HK-2 (cell line): ENCODE measurements at regions not wholly inside any gene's neighbourhood (a gene's known extent, or its start where the extent isn't known, plus 50 kb on each side); places are given as distances from the start of the nearest gene placed in this dataset.
"Not testable (repeated sequence)": the region's sequence is repeated elsewhere in the genome, so short reads cannot be mapped to it uniquely, and the experiment has no call there.

Experiments used
- DNase-seq: peaks from one replicate; pipeline ENCODE4 v3.0.0-alpha.2; 2018; ENCODE audit not compliant: unreplicated experiment

DNA sequence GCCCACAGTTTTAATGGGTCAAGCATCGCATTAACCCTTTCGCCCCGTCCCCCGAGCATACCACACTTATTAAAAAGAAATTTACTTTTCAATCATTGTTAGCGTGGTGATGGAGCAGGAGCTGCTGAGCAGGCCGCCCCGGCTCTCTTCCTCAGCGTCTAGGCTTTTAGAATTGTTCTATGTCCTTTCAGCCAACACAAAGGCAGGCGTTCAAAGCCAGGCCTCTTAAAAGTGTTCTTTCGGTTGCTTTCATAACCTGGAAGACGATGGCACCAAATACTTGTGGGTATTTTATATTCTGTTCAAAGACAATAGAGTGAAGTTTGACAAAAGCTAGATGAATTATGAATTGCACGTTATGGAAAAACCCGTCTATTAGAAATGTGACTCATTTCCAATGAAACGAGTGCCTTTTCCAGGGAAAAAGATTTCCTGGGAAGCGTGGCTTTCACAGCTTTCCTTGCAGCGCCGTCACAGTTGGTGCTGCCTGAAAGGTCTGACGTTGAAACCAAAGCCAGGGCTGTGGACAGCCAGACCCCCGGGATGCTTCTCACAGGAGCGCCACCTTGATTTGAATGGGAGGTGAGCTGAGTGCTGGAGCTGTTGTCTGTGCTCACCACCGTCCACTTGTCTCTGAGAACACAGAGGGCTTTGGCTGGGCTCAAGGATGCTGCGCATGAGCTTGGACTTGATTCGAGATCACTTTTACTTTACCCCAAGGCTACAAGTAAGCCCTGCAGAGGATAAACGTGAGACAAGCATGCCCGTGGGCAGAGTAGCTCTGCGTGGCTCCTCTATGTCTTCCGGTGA, 78.8 kb downstream of the SOX1 start:
- DNase-seq, result no peak

- no peak for DNase-seq
Measured at GRCh38 chr13:112150352-112150751, 83.4 kb downstream of the SOX1 start.

DNA sequence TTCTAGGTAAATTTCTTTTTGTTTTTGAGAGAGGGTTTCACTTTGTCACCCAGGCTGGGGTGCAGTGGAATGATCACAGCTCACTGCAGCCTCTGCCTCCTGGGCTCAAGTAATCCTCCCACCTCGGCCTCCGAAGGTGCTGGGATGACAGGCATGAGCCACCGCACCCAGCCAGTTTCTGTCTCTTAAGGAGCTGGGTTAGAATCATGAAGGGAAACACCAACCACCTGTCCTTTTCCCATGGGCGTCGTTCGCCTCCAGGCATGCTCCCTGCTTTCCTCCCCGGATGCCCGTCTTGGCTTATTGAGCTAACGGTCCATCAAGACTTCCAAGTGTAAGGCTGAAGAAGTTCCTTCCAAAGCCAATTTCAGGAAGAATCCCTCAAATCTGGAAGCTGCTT, 85.9 kb downstream of the SOX1 start:
- no peak for DNase-seq

DNA sequence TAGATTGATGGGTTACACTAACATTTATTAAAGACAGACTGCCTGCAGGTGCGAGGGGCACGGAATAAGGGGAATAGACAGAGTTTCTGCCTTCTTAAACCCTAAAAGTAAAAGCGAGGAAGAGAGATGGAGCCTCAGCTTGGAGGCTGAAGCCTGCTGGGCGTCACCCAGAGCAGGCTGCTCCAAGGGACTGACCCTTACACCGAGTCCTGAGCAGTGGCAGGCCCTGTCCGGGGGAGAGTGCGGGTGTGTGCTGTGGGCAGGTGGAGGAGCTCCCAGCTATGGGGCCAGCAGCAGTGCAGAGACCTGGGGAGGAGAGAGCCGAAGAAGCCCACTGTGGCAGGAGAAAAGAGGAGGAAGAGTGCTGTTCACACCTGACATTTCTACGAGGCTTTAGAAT, 86.4 kb downstream of the SOX1 start:
- no peak for DNase-seq

GRCh38 chr13:112153846-112154245, 86.9 kb downstream of the SOX1 start:
- no peak for DNase-seq

- DNase-seq, result no peak
Measured at GRCh38 chr13:112154301-112155060, 87.5 kb downstream of the SOX1 start.

DNA sequence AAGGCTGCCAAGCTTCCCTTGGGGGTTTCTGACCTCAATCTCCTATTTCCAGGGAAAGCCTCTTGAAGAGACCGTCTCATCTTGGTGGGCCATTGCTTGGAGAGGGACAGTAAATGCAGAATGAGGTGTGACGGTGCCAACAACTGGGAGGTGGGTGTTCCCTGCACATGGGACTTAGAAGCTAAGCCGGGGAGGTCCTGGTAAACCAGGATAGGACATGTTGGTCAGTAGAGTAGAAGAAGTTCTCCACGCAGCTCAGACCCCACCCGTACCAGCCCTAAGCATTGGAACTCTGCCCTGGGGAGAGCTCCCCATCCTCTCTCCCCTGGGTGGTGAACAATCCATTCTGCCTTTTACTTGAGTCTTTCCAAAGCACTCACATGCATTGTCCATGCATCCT, 92.0 kb downstream of the SOX1 start:
- no peak for DNase-seq

- DNase-seq, result no peak
Measured at GRCh38 chr13:112159575-112160547, 92.9 kb downstream of the SOX1 start.

GRCh38 chr13:112160558-112160957, 93.6 kb downstream of the SOX1 start:
- no peak for DNase-seq

DNA sequence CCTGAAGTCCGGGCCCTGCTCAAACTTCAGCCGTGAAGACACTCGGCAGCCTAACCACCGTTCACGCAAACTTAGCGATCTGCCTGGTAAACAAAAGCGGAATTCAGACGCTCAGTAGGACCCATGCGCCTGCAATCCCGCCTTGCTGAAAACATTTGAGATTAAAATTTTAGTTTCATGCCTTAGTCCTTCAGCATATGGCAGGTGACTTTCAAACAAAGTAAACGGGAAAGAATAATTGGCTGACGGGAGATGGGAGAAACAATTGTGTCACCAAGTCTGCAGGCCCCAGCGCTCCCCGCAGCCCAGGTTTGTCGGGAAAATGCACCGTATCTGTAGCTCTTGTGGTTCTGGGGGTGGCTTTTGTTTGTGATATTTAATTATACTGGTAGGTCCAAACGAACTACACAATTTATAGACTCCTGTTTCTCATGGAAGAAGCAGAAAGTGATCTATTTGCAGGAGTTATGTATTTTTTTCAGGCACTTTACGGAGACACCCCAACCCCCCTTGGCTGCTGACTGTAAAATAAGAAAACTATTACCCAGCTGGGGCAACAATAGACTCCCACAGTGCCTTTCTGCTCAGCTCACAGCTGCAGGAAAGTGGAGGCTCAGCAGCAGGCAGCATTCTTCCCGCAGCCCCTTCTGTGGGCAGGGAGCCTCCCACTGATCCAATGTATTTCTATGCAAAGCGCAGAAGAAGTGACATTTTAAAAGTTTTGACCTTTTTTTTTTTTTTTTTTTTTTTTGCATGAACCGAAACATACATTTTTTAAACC, 94.8 kb downstream of the SOX1 start:
- no peak for DNase-seq

- DNase-seq, result not testable (repeated sequence)
Measured at GRCh38 chr13:112163691-112164660, 97.0 kb downstream of the SOX1 start.

- DNase-seq, result no peak
Measured at GRCh38 chr13:112165712-112166111, 98.8 kb downstream of the SOX1 start.

- no peak for DNase-seq
Measured at GRCh38 chr13:112168761-112169160, 101.8 kb downstream of the SOX1 start.

GRCh38 chr13:112169941-112170822, 103.2 kb downstream of the SOX1 start:
- DNase-seq, result no peak

DNA sequence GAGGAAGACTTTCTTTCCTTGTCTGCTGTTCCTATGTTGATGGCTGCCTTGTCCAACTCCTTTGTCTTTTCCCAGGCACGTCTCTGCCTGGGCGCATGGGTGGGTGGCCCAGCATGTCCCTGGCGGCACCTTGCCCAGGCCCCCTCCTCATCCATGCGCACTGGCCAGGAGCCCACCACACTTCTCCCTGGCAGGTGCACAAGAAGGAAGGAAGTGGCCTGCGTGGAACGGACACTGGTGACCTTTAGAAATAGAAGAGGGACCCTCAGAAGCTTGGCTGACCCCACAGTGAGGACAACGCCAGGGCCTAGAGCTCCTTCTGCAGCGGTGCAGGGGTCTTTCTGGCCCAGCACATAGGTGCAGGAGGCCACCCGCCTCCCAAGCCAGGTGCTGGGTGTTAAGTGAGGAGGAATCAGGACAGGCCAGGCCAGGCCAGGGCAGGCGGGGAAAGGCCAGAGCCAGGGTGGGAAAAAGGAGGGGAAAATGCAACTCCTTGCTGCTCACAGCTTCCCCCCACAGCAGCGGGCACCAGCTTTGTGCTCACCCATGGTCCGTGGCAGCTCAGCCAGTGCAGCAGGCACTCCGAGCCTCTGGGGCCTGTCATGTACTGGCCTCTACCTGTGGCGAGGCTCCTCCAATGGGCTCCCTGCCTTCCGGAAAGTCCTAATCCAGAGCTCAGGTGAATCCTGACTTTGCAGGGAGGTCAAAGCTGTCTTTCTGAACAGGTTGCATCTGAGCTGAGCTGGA, 104.0 kb downstream of the SOX1 start:
- DNase-seq, result no peak

DNA sequence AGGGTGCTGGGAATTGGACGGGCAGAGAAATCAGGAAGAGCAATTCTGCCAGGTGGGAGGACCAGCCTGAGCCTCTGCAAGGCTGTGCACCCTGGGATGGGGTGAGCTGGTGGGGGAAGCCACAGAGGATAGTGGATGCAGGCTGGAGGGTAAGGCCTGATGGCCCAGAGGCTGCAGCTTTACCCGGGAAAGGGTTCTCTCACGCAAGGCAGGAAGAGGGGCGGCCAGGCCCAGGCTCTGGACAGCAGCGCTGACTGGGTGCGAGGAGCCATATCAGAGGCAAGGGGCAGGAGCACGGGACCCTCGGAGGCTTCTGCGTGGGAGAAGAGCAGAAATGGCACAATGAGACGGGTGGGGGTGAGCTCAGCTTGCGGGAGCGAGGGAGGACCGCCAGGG, 104.6 kb downstream of the SOX1 start:
- DNase-seq, result no peak

DNA sequence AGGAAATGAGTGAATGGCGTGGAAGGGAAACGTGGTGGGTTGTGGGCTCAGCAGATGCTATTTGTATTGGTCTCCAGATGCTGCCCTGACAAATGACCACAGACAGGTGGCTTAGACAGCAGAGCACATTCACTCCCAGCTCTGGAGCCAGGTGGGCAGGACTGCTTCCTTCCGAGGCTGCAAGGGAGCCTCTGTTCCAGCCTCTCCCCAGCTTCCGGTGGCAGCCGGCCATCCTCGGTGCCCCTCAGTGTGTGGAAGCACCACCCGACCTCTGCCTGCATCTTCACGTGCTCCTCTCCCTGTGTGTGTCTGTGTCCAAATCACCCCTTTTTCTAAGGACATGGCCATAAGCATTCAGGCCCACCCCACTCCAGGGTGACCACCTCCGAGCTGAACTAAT, 105.1 kb downstream of the SOX1 start:
- DNase-seq, result no peak

GRCh38 chr13:112172641-112173251, 105.8 kb downstream of the SOX1 start:
- no peak for DNase-seq
